Liver (tissue), 3 donors: ENCODE measurements at regions not wholly inside any gene's neighbourhood (a gene's known extent, or its start where the extent isn't known, plus 50 kb on each side); places are given as distances from the start of the nearest gene placed in this dataset.

Source experiments
- CTCF ChIP-seq: fragments of 150-350 bp; IDR thresholded peaks from 2 replicates; pipeline ENCODE4 v1.5.1; 2017; ENCODE audit warnings: improper control_type of control experiment, low read depth, low read length; ENCODE audit not compliant: missing input control
- FOXA1 ChIP-seq: IDR thresholded peaks from 2 replicates; pipeline ENCODE4 v1.6.1; 2016; ENCODE audit warnings: antibody characterized with exemption
- FOXA2 ChIP-seq: IDR thresholded peaks from 2 replicates; pipeline ENCODE4 v1.6.1; 2016; ENCODE audit warnings: antibody characterized with exemption
- GABPA ChIP-seq, 2 donors: IDR thresholded peaks in 1 of 2; conservative IDR thresholded peaks in 1 of 2; 2 replicates each; pipeline ENCODE4 v1.6.1; 2016; ENCODE audit warnings: antibody characterized with exemption in 2 of 2, mild to moderate bottlenecking in 1 of 2, moderate library complexity in 1 of 2
- HNF4A ChIP-seq, 2 donors: conservative IDR thresholded peaks; 2 replicates each; pipeline ENCODE4 v1.6.1; 2016; ENCODE audit warnings: antibody characterized with exemption in 2 of 2, mild to moderate bottlenecking in 2 of 2
- MAX ChIP-seq: IDR thresholded peaks from 2 replicates; pipeline ENCODE4 v1.6.1; 2016; ENCODE audit warnings: antibody characterized with exemption
- RAD21 ChIP-seq, 2 donors: IDR thresholded peaks; 2 replicates each; pipeline ENCODE4 v1.6.1; 2016; ENCODE audit warnings: antibody characterized with exemption in 2 of 2, mild to moderate bottlenecking in 2 of 2
- REST ChIP-seq: IDR thresholded peaks from 2 replicates; pipeline ENCODE4 v1.6.1; 2016; ENCODE audit warnings: antibody characterized with exemption, mild to moderate bottlenecking
- RXRA ChIP-seq, 2 donors: IDR thresholded peaks; 2 replicates each; pipeline ENCODE4 v1.6.1; 2017 to 2018; ENCODE audit warnings: antibody characterized with exemption in 2 of 2, mild to moderate bottlenecking in 1 of 2
- SP1 ChIP-seq: IDR thresholded peaks from 2 replicates; pipeline ENCODE4 v1.6.1; 2018; ENCODE audit warnings: antibody characterized with exemption, mild to moderate bottlenecking
- TAF1 ChIP-seq: conservative IDR thresholded peaks from 2 replicates; pipeline ENCODE4 v1.6.1; 2016; ENCODE audit warnings: antibody characterized with exemption, mild to moderate bottlenecking
- YY1 ChIP-seq: IDR thresholded peaks from 2 replicates; pipeline ENCODE4 v1.6.1; 2016; ENCODE audit warnings: antibody characterized with exemption, mild to moderate bottlenecking
- donor health status: healthy.
- donor health status: healthy.

- TF ChIP-seq CTCF, result no peak
- TF ChIP-seq RXRA (IDR thresholded peaks at IDR 0.05), result no peak
- TF ChIP-seq TAF1, result no peak
- no peak for TF ChIP-seq SP1
- no peak for TF ChIP-seq YY1
- no peak for TF ChIP-seq RAD21 (IDR thresholded peaks at IDR 0.05)
- no peak for TF ChIP-seq FOXA1
- TF ChIP-seq MAX, result no peak
- no peak for TF ChIP-seq FOXA2
- no peak for TF ChIP-seq GABPA (IDR thresholded peaks at IDR 0.05 in 1 of 2, conservative IDR thresholded peaks at IDR 0.05 in 1 of 2)
- no peak for TF ChIP-seq HNF4A (conservative IDR thresholded peaks at IDR 0.05)
- TF ChIP-seq REST, result no peak
Observed at GRCh38 chr9:99735041-99735440, 86.6 kb upstream of the NR4A3 start.
